ENCODE measurements at regions not wholly inside any gene's neighbourhood (a gene's known extent, or its start where the extent isn't known, plus 50 kb on each side); places are given as distances from the start of the nearest gene placed in this dataset.
"Not testable (repeated sequence)": the region's sequence is repeated elsewhere in the genome, so short reads cannot be mapped to it uniquely, and the experiment has no call there.

GRCh38 chr3:194957743-194958240 is 272.1 kb downstream of the FAM43A start:
- no peak overlapping the region for H3K4me3 ChIP-seq (ENCODE audit: low read length)
- no peak for DNase-seq
- TF ChIP-seq EZH2 (optimal IDR thresholded peaks at IDR 0.05; ENCODE audit: low read depth, low read length), result no peak
- no peak for TF ChIP-seq CTCF (IDR thresholded peaks at IDR 0.05; ENCODE audit: low read length)
- no peak for TF ChIP-seq EZH2phosphoT487 (IDR thresholded peaks at IDR 0.05; ENCODE audit: low read length)
- H3K79me2 ChIP-seq (ENCODE audit: low read length), result no peaks in the 10 kb centered on the region
- no peak overlapping the region for H3K9ac ChIP-seq (ENCODE audit: low read length)
- H2AFZ ChIP-seq (ENCODE audit: low read length), result no peak overlapping the region
- H3K27ac ChIP-seq (ENCODE audit: low read length), result no peak overlapping the region
- H3K4me1 ChIP-seq (ENCODE audit: low read length), result no peaks in the 10 kb centered on the region
- H3K4me2 ChIP-seq (ENCODE audit: low read depth, low read length), result no peak overlapping the region
- no peaks in the 10 kb centered on the region for H3F3A ChIP-seq (ENCODE audit: insufficient read depth, low read length)
- H3K9me2 ChIP-seq (replicated peaks; ENCODE audit: insufficient read depth, low read length), result no peaks in the 10 kb centered on the region
- no peaks in the 10 kb centered on the region for H3K27me3 ChIP-seq (replicated peaks; ENCODE audit: insufficient read depth, low read length)
- no peaks in the 10 kb centered on the region for H4K20me1 ChIP-seq (ENCODE audit: insufficient read depth, low read length)
- no peaks in the 10 kb centered on the region for H3K9me3 ChIP-seq (replicated peaks; ENCODE audit: insufficient read depth, low read length)
- H3K36me3 ChIP-seq (replicated peaks; ENCODE audit: insufficient read depth, low read length), result no peaks in the 10 kb centered on the region

GRCh38 chr3:194959217-194959616 is 273.5 kb downstream of the FAM43A start:
- Histone ChIP-seq H3K36me3 (replicated peaks; ENCODE audit: insufficient read depth, low read length) (no peaks in the 10 kb centered on the region), H4K20me1 (ENCODE audit: insufficient read depth, low read length) (no peaks in the 10 kb centered on the region), H3K9me3 (replicated peaks; ENCODE audit: insufficient read depth, low read length) (no peaks in the 10 kb centered on the region), H3K9ac (ENCODE audit: low read length) (no peak overlapping the region), H2AFZ (ENCODE audit: low read length) (no peak overlapping the region), H3K4me2 (ENCODE audit: low read depth, low read length) (no peak overlapping the region), H3K27me3 (replicated peaks; ENCODE audit: insufficient read depth, low read length) (no peaks in the 10 kb centered on the region), H3K27ac (ENCODE audit: low read length) (no peak overlapping the region), H3K4me1 (ENCODE audit: low read length) (no peaks in the 10 kb centered on the region), H3K9me2 (replicated peaks; ENCODE audit: insufficient read depth, low read length) (no peaks in the 10 kb centered on the region), H3F3A (ENCODE audit: insufficient read depth, low read length) (no peaks in the 10 kb centered on the region), H3K4me3 (ENCODE audit: low read length) (no peak overlapping the region), H3K79me2 (ENCODE audit: low read length) (no peaks in the 10 kb centered on the region)
- TF ChIP-seq EZH2 (optimal IDR thresholded peaks at IDR 0.05; ENCODE audit: low read depth, low read length), result no peak
- no peak for TF ChIP-seq CTCF (IDR thresholded peaks at IDR 0.05; ENCODE audit: low read length)
- no peak for TF ChIP-seq EZH2phosphoT487 (IDR thresholded peaks at IDR 0.05; ENCODE audit: low read length)
- DNase-seq, result no peak

GRCh38 chr3:194959666-194960065 is 274.0 kb downstream of the FAM43A start:
- not testable (repeated sequence) for H3K4me3 ChIP-seq (ENCODE audit: low read length); H3K27ac ChIP-seq (ENCODE audit: low read length); H3K36me3 ChIP-seq (replicated peaks; ENCODE audit: insufficient read depth, low read length); H3K4me1 ChIP-seq (ENCODE audit: low read length); H3K9me3 ChIP-seq (replicated peaks; ENCODE audit: insufficient read depth, low read length); H3K9me2 ChIP-seq (replicated peaks; ENCODE audit: insufficient read depth, low read length); H3K9ac ChIP-seq (ENCODE audit: low read length); H3K4me2 ChIP-seq (ENCODE audit: low read depth, low read length); H3K27me3 ChIP-seq (replicated peaks; ENCODE audit: insufficient read depth, low read length); DNase-seq; H4K20me1 ChIP-seq (ENCODE audit: insufficient read depth, low read length); H3F3A ChIP-seq (ENCODE audit: insufficient read depth, low read length); H2AFZ ChIP-seq (ENCODE audit: low read length); H3K79me2 ChIP-seq (ENCODE audit: low read length)

GRCh38 chr3:194960446-194961032 is 274.9 kb downstream of the FAM43A start:
- H4K20me1 ChIP-seq (ENCODE audit: insufficient read depth, low read length), result no peaks in the 10 kb centered on the region
- DNase-seq, result no peak
- no peaks in the 10 kb centered on the region for H3F3A ChIP-seq (ENCODE audit: insufficient read depth, low read length)
- no peaks in the 10 kb centered on the region for H3K36me3 ChIP-seq (replicated peaks; ENCODE audit: insufficient read depth, low read length)
- no peak overlapping the region for H3K4me2 ChIP-seq (ENCODE audit: low read depth, low read length)
- no peaks in the 10 kb centered on the region for H3K4me1 ChIP-seq (ENCODE audit: low read length)
- TF ChIP-seq EZH2phosphoT487 (IDR thresholded peaks at IDR 0.05; ENCODE audit: low read length), result no peak
- no peak for TF ChIP-seq EZH2 (optimal IDR thresholded peaks at IDR 0.05; ENCODE audit: low read depth, low read length)
- TF ChIP-seq CTCF (IDR thresholded peaks at IDR 0.05; ENCODE audit: low read length), result no peak
- H3K9ac ChIP-seq (ENCODE audit: low read length), result no peak overlapping the region
- H3K9me2 ChIP-seq (replicated peaks; ENCODE audit: insufficient read depth, low read length), result no peaks in the 10 kb centered on the region
- H3K27me3 ChIP-seq (replicated peaks; ENCODE audit: insufficient read depth, low read length), result no peaks in the 10 kb centered on the region
- H3K79me2 ChIP-seq (ENCODE audit: low read length), result no peaks in the 10 kb centered on the region
- no peak overlapping the region for H3K4me3 ChIP-seq (ENCODE audit: low read length)
- H3K9me3 ChIP-seq (replicated peaks; ENCODE audit: insufficient read depth, low read length), result no peaks in the 10 kb centered on the region
- H3K27ac ChIP-seq (ENCODE audit: low read length), result no peak overlapping the region
- no peak overlapping the region for H2AFZ ChIP-seq (ENCODE audit: low read length)

All from MM.1S (cell line).